GM23338 (cell line): ENCODE measurements at regions not wholly inside any gene's neighbourhood (a gene's known extent, or its start where the extent isn't known, plus 50 kb on each side); places are given as distances from the start of the nearest gene placed in this dataset.

ENCODE experiments used
- CTCF ChIP-seq, 2 experiments: fragments of 200-600 bp in 1 of 2; sonication (generic) in 1 of 2; conservative IDR thresholded peaks; 2 replicates each; pipeline versions ENCODE4 v1.5.1 to v1.6.1; 2016 to 2017; ENCODE audit warnings: antibody characterized with exemption in 2 of 2, low read depth in 2 of 2, mild to moderate bottlenecking in 2 of 2, moderate library complexity in 1 of 2
- EZH2 ChIP-seq: fragments of 200-600 bp; sonication (generic); IDR thresholded peaks from one replicate; pipeline ENCODE4 v1.8.0; 2017; ENCODE audit warnings: antibody characterized with exemption, mild to moderate bottlenecking, low read depth; ENCODE audit not compliant: unreplicated experiment
- EZH2phosphoT487 ChIP-seq: fragments of 200-600 bp; sonication (generic); IDR thresholded peaks from one replicate; pipeline ENCODE4 v1.8.1; 2018; ENCODE audit warnings: antibody characterized with exemption; ENCODE audit not compliant: unreplicated experiment
- JUNB ChIP-seq: IDR thresholded peaks from one replicate; pipeline ENCODE4 v1.6.1; 2016; ENCODE audit warnings: antibody characterized with exemption; ENCODE audit not compliant: unreplicated experiment
- POLR2AphosphoS5 ChIP-seq: IDR thresholded peaks from 2 replicates; pipeline ENCODE4 v1.6.1; 2016; ENCODE audit warnings: antibody characterized with exemption, low read depth
- STAT1 ChIP-seq: IDR thresholded peaks from one replicate; pipeline ENCODE4 v1.6.1; 2016; ENCODE audit warnings: antibody characterized with exemption; ENCODE audit not compliant: unreplicated experiment
- ZNF331 ChIP-seq: fragments of 250-450 bp; sonication (Bioruptor Pico); IDR thresholded peaks from 2 replicates; pipeline ENCODE4 v1.5.0; 2020; ENCODE audit warnings: low read depth, mild to moderate bottlenecking, moderate library complexity

GRCh38 chr10:4195213-4195612 lies 410.2 kb upstream of the KLF6 start:
- no peak for TF ChIP-seq CTCF (conservative IDR thresholded peaks at IDR 0.05; ENCODE audit: low read depth in 2 of 2)
- TF ChIP-seq POLR2AphosphoS5 = no peak
- TF ChIP-seq EZH2 = no peak
- no peak for TF ChIP-seq JUNB
- no peak for TF ChIP-seq STAT1
- TF ChIP-seq EZH2phosphoT487 = no peak
- TF ChIP-seq ZNF331 = no peak
